Panc1 (cell line): ENCODE measurements at regions not wholly inside any gene's neighbourhood (a gene's known extent, or its start where the extent isn't known, plus 50 kb on each side); places are given as distances from the start of the nearest gene placed in this dataset.

Experiments
- ATAC-seq: fragments of 200-7000 bp; cut with Tn5 transposase; 2 replicates; pipeline ENCODE4 v1.9.1; 2020; ENCODE audit warnings: mild to moderate bottlenecking, moderate library complexity
- BruUV-seq: library from RNA; stranded (reverse); fragments of 400-500 nt; replicated peaks from 2 replicates; lab custom pipeline; 2021; lab: Mats Ljungman, UMichigan
- CTCF ChIA-PET: fragments of 300-600 bp; sonication (Branson Sonifier 250); formaldehyde crosslinking; loops from one replicate; lab custom pipeline; 2022; ENCODE audit warnings: antibody characterized with exemption; lab: Charles Lee
- POLR2A ChIA-PET: fragments of 300-600 bp; sonication (Branson Sonifier 250); formaldehyde crosslinking; loops from one replicate; lab custom pipeline; 2022; ENCODE audit warnings: antibody characterized with exemption; lab: Charles Lee
- DNase-seq: peaks from one replicate; pipeline ENCODE4 v3.0.0-alpha.2; 2010; ENCODE audit warnings: low read depth, low spot score
- H3K27ac ChIP-seq: 2 replicates; pipeline ENCODE4 v1.5.1; 2011; ENCODE audit warnings: mild to moderate bottlenecking, low read length, inconsistent platforms
- H3K27me3 ChIP-seq: fragments of 200-500 bp; sonication (Bioruptor generic); 2 replicates; pipeline ENCODE4 v1.6.0; 2014; ENCODE audit warnings: low read length, inconsistent platforms; ENCODE audit not compliant: control insufficient read depth, insufficient read depth
- H3K36me3 ChIP-seq: fragments of 200-500 bp; sonication (Bioruptor generic); 2 replicates; pipeline ENCODE4 v1.5.1; 2014; ENCODE audit warnings: inconsistent platforms, mild to moderate bottlenecking, low read length, moderate library complexity; ENCODE audit not compliant: control insufficient read depth, insufficient read depth
- H3K4me1 ChIP-seq: 2 replicates; pipeline ENCODE4 v1.5.1; 2011; ENCODE audit warnings: inconsistent platforms, mild to moderate bottlenecking, low read length, moderate library complexity; ENCODE audit not compliant: control insufficient read depth, insufficient read depth
- H3K4me3 ChIP-seq, 2 experiments: 2 replicates each; pipeline ENCODE4 v1.5.1; 2011 to 2012; ENCODE audit warnings: low read depth in 2 of 2, low read length in 2 of 2, mild to moderate bottlenecking in 2 of 2, inconsistent platforms in 1 of 2, moderate library complexity in 1 of 2
- H3K9me3 ChIP-seq: fragments of 200-500 bp; sonication (Bioruptor generic); 2 replicates; pipeline ENCODE4 v1.5.1; 2014; ENCODE audit warnings: low read depth, mild to moderate bottlenecking, inconsistent platforms, low read length, moderate library complexity; ENCODE audit not compliant: control insufficient read depth, insufficient read depth
- POLR2AphosphoS5 ChIP-seq: IDR thresholded peaks from 2 replicates; pipeline ENCODE4 v1.6.1; 2012; ENCODE audit warnings: mild to moderate bottlenecking, low read depth, low read length, moderate library complexity
- SIN3A ChIP-seq: IDR thresholded peaks from 2 replicates; pipeline ENCODE4 v1.6.1; 2012; ENCODE audit warnings: low read depth, mild to moderate bottlenecking, low read length, moderate library complexity, borderline replicate concordance; ENCODE audit not compliant: insufficient read depth
- TCF7L2 ChIP-seq: IDR thresholded peaks from 2 replicates; pipeline ENCODE4 v1.6.1; 2011; ENCODE audit warnings: mild to moderate bottlenecking, low read depth, low read length, inconsistent platforms
- in situ Hi-C: cut with HindIII; loops from 2 replicates; pipeline ENCODE4 v1.10.0; 2016; ENCODE audit warnings: low sequenced_read_pairs, low pct_unique_long_range_greater_than_20kb
- intact Hi-C: fragments of 100-400 bp; cut with micrococcal nuclease; formaldehyde crosslinking; loops from one replicate; pipeline ENCODE4 v1.10.0; 2022; ENCODE audit not compliant: unreplicated experiment
- TF ChIP-seq, protein P1 (sequence below): fragments of 450-650 bp; IDR thresholded peaks from 2 replicates; pipeline ENCODE4 v1.5.1; 2017; ENCODE audit warnings: mild to moderate bottlenecking
- TF ChIP-seq, protein P2 (sequence below), 2 experiments: IDR thresholded peaks; 2 replicates each; pipeline ENCODE4 v1.6.1; 2011 to 2012; ENCODE audit warnings: low read depth in 2 of 2, control low read depth in 1 of 2, low read length in 1 of 2, mild to moderate bottlenecking in 1 of 2, moderate library complexity in 1 of 2; ENCODE audit not compliant: insufficient read depth in 1 of 2

DNA sequence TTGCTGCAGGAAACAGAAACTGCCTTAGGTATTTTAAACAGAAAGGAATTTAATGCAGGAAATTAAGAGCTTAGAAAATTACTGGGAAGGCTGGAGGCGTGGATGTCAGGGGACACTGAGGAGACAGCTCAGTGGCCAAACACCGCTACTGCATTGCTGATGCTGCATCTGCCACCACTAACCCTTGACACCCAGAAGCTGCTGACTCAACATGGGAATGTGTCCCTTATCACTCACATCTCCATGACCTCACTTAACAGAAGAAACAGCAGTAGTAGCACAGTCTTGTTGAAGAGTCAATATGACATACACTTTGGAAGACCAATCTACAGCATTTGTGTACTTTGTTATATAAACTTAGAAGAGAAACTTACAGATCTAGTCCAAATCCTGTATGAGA, 906.1 kb downstream of the SLC4A3 start:
- ChIA-PET CTCF (no interaction called here), POLR2A (no interaction called here)
- BruUV-seq, result no TSS peak
- no peak for TF ChIP-seq TCF7L2
- TF ChIP-seq, protein P1, sequence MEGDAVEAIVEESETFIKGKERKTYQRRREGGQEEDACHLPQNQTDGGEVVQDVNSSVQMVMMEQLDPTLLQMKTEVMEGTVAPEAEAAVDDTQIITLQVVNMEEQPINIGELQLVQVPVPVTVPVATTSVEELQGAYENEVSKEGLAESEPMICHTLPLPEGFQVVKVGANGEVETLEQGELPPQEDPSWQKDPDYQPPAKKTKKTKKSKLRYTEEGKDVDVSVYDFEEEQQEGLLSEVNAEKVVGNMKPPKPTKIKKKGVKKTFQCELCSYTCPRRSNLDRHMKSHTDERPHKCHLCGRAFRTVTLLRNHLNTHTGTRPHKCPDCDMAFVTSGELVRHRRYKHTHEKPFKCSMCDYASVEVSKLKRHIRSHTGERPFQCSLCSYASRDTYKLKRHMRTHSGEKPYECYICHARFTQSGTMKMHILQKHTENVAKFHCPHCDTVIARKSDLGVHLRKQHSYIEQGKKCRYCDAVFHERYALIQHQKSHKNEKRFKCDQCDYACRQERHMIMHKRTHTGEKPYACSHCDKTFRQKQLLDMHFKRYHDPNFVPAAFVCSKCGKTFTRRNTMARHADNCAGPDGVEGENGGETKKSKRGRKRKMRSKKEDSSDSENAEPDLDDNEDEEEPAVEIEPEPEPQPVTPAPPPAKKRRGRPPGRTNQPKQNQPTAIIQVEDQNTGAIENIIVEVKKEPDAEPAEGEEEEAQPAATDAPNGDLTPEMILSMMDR, result peak; percentile 10; the same call in 1 of the 2 replicates
- no peak overlapping the region for H3K4me3 ChIP-seq
- no peak overlapping the region for H3K27ac ChIP-seq
- in situ Hi-C loops, result no loop called here
- H3K4me1 ChIP-seq, result no peaks in the 10 kb centered on the region
- H3K9me3 ChIP-seq, result 0 out of 2 replicates have a peak, but pooled peaks cover 3% of the 10 kb centered on the region
- H3K36me3 ChIP-seq, result no peaks in the 10 kb centered on the region
- no peaks in the 10 kb centered on the region for H3K27me3 ChIP-seq
- ATAC-seq (no peak), DNase-seq (no peak)
- intact Hi-C loops, result no loop called here

DNA sequence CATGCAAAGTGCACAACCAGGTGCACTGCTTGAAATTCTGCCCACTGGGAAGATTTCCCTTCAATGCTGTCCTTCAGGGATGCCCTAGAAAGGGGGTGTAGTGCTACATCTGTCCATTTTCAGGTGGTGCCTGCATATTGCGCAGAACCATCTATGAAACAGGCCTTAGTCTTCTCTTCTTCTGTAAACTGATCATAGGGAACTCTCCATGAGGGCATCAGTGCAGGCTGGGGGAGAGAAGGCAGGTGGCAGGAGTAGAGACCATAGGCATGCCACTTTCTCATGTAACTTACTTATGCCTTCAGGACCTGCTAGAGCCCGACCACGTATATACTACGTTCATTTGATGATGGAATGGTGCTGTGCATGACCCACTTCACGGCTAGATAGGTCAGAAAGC, 912.1 kb downstream of the SLC4A3 start:
- BruUV-seq, result no TSS peak
- no peak overlapping the region for H3K4me3 ChIP-seq
- no peak overlapping the region for H3K27ac ChIP-seq
- in situ Hi-C loops (no loop called here), intact Hi-C loops (no loop called here)
- H3K9me3 ChIP-seq, result no peaks in the 10 kb centered on the region
- no peak for DNase-seq
- no peaks in the 10 kb centered on the region for H3K4me1 ChIP-seq
- no peaks in the 10 kb centered on the region for H3K36me3 ChIP-seq
- ChIA-PET CTCF (no interaction called here), POLR2A (no interaction called here)
- TF ChIP-seq TCF7L2, result no peak
- TF ChIP-seq SIN3A, result no peak
- TF ChIP-seq, protein P2, sequence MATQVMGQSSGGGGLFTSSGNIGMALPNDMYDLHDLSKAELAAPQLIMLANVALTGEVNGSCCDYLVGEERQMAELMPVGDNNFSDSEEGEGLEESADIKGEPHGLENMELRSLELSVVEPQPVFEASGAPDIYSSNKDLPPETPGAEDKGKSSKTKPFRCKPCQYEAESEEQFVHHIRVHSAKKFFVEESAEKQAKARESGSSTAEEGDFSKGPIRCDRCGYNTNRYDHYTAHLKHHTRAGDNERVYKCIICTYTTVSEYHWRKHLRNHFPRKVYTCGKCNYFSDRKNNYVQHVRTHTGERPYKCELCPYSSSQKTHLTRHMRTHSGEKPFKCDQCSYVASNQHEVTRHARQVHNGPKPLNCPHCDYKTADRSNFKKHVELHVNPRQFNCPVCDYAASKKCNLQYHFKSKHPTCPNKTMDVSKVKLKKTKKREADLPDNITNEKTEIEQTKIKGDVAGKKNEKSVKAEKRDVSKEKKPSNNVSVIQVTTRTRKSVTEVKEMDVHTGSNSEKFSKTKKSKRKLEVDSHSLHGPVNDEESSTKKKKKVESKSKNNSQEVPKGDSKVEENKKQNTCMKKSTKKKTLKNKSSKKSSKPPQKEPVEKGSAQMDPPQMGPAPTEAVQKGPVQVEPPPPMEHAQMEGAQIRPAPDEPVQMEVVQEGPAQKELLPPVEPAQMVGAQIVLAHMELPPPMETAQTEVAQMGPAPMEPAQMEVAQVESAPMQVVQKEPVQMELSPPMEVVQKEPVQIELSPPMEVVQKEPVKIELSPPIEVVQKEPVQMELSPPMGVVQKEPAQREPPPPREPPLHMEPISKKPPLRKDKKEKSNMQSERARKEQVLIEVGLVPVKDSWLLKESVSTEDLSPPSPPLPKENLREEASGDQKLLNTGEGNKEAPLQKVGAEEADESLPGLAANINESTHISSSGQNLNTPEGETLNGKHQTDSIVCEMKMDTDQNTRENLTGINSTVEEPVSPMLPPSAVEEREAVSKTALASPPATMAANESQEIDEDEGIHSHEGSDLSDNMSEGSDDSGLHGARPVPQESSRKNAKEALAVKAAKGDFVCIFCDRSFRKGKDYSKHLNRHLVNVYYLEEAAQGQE (IDR thresholded peaks at IDR 0.05; ENCODE audit: insufficient read depth in 1 of 2, low read depth in 2 of 2, low read length in 1 of 2), result no peak
- TF ChIP-seq POLR2AphosphoS5, result no peak
- no peak for ATAC-seq
- no peaks in the 10 kb centered on the region for H3K27me3 ChIP-seq

DNA sequence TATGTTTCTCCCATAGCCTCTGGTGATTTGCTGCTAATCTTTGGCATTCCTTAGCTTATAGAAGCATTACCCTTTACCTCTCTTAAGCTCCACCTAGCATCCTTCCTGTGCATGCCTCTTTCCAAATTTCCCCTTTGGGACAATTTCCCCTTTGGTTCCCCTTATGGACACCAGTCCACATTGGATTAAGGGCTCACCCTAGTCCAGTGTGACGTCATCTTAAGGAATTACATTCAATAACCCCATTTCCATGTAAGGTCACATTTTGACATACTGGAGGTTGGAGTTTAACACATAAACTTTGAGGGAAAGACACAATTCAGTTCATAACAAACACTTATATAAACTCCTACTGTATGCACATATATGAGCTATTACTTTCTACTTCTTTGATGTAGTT, 916.6 kb downstream of the SLC4A3 start:
- CTCF ChIA-PET, result no interaction called here

More for the DNA sequence above, 916.6 kb downstream of the SLC4A3 start:
- BruUV-seq, result no TSS peak
- H3K4me3 ChIP-seq, result no peak overlapping the region
- intact Hi-C loops, result no loop called here
- no peak overlapping the region for H3K27ac ChIP-seq
- in situ Hi-C loops, result no loop called here
- POLR2A ChIA-PET, result no interaction called here
- no peaks in the 10 kb centered on the region for H3K9me3 ChIP-seq
- TF ChIP-seq TCF7L2 (no peak), POLR2AphosphoS5 (no peak), SIN3A (no peak)
- TF ChIP-seq, protein P1, result no peak
- TF ChIP-seq, protein P2 (IDR thresholded peaks at IDR 0.05; ENCODE audit: insufficient read depth in 1 of 2, low read depth in 2 of 2, low read length in 1 of 2), result no peak
- no peak for DNase-seq
- H3K4me1 ChIP-seq, result no peaks in the 10 kb centered on the region
- H3K36me3 ChIP-seq, result no peaks in the 10 kb centered on the region
- no peak for ATAC-seq
- H3K27me3 ChIP-seq, result no peaks in the 10 kb centered on the region
